NCI-H774 (cell line): ENCODE measurements at regions not wholly inside any gene's neighbourhood (a gene's known extent, or its start where the extent isn't known, plus 50 kb on each side); places are given as distances from the start of the nearest gene placed in this dataset.
"Not testable (repeated sequence)": the region's sequence is repeated elsewhere in the genome, so short reads cannot be mapped to it uniquely, and the experiment has no call there.

Source experiments
- DNase-seq: peaks from one replicate; lab custom pipeline; 2025; lab: John Stamatoyannopoulos, UW

GRCh38 chr10:46202405-46202804 is 84.4 kb upstream of the ANTXRL start:
- DNase-seq, result not testable (repeated sequence)

DNA sequence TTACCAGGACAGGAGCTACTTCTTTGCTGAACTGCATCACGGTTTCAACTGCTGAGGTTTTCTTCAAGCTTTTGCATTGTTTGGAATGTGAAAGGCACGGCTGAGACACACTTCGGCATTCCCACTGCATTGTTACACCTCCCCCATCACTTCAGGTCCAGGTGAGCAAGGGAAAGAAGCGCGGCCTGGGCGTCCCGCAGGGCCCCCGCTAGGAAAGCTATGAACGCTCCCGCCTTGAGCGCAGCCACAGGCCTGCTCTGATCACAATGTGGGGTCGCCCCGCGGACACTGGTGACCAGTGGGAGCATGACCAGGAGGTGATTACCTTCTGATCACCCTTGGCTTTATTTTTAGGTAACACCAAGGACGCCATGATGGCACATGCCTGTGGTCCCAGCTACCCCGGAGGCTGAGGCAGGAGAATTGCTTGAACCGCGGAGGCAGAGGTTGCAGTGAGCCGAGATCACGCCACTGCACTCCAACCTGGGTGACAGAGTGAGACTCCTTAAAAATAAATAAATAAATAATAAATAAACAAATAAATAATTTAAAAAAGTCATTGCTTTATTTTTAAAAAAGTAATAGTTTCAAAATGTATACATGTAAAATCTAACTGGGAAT is 82.2 kb upstream of the ANTXRL start:
- DNase-seq, result not testable (repeated sequence)

DNA sequence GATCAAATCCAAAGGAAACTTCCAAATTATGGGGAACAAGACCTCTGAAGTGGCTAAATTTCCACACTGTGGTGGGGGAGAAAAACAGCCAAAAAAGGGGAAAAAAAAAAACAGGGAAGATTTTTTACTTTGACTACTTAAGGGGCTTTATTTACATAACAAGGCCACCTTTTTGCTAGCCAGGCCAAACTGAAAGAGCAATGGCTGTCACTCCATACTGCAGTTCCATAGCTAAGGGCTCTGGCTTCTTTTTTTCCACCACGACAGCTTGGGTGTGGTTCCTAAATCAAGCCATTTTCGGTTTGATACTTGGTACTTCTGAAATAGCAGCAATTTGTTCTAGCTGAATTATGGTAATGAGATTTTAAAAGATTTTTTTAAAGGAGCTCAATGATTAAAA is 76.4 kb upstream of the ANTXRL start:
- DNase-seq, result not testable (repeated sequence)

DNA sequence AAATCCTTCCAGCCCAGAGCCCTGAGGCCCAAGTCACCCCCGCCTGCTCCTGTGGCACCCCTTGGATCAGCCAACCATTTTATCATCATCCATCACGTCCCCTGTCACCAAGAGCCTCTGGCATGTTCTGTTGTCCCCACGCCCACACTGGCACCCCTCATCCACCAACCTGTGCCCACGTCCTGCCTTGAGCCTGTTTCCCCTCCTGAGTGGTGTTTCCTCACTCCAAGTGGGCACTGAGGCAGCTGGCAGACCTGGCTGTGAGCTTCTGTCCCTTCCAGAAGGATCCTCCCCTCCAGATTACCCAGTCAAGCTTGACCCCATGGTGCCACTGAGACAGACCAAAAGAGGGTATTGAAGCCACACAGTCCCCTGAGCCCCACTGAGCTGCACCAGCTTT is 71.4 kb upstream of the ANTXRL start:
- DNase-seq, result no peak

- no peak for DNase-seq
These were observed 70.7 kb upstream of the ANTXRL start for GRCh38 chr10:46216003-46216634.

- DNase-seq, result no peak
These were observed 69.7 kb upstream of the ANTXRL start for GRCh38 chr10:46216836-46217751.

DNA sequence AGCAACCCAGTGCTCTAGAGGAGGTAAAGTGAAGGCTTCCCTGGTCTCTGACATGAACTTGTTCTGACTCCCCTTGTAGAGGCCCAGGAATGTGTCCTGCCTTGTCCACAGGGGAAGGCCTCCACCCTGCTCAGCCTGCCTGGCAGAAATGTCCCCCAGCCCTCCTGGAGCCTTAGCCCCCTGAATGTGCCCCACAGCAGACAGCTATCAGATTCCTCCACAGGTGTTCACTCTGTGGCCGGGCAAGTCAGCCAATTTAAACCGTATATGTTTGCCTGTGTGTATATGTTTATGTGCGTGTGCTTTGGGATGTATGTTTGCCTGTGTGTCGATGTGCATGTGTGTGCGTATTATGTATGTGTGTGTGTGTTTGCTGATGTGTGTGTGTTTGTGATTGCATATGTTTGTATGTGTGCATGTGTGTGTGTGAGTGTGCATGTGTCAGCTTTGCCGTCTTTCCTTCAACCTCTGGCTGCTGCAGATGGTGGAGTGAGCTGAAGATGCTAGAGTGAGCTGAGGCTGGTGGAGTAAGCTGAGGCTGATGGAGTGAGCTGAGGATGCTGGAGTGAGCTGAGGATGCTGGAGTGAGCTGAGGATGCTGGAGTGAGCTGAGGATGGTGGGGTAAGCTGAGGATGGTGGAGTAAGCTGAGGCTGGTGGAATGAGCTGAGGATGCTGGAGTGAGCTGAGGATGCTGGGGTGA is 68.9 kb upstream of the ANTXRL start:
- no peak for DNase-seq

DNA sequence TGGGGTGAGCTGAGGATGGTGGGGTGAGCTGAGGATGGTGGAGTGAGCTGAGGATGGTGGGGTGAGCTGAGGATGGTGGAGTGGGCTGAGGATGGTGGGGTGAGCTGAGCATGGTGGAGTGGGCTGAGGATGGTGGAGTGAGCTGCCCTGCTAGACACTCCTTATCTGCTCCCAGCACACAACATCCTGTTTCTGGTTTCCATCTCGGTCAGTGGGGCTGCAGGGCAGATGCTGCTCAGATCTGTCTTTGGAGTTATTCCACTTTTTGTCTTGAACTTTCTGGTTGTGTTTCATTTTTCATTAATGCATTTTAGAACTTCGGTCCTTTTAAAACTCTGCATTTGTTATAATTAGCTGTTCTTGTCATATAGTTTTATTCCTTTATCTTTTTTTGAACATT is 67.9 kb upstream of the ANTXRL start:
- DNase-seq, result no peak

- not testable (repeated sequence) for DNase-seq
These were observed 67.3 kb upstream of the ANTXRL start for GRCh38 chr10:46219431-46219990.

DNA sequence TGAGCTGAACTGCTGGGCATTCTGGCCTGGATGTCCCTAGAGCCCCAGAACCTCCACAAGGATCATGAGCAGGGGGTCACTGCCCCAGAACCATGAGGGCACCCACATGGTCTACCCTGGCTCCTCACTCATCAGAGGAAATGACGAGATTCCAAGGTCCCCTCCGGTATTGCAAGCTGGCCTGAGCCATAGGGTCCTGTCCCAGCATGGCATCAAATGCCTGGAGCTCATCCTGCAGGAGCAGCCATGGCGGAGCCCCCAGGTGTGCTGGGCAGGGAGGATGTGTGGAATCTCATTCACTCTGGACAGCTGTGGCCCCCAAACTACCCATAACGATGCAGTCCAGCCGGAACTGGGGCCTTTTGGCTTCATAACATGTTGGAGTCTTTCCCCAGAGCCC is 66.6 kb upstream of the ANTXRL start:
- no peak for DNase-seq

DNA sequence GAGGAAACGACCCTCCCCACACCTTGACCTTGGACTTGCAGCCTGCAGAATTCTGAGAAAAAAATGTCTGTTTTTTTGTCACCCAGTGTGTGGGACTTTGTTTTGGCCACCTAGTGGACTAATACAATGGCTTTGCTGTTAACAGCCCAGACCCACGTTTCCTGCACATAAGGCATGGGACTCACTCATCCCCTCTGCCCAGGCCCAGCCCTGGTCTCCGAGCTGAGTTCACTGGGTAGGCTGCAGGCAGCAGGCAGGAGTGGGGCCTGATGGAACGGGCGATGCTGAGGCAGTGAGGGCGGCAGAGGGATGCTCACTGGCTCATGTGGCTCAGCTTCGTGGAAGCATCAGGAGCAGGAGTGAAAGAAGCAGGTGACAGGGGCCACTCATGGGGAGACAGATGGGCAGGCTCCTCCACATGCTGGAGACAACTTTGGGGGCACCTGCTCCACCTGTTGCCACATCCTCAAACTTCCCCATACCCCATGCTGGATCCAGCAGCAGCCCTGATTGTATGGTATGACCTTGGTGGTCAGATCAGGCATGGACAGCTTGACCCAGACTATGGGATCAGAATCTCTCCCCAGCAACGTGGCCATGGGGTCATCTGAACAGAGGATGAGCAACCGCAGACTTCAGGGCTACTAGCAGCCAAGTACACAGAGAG is 65.8 kb upstream of the ANTXRL start:
- no peak for DNase-seq

GRCh38 chr10:46222364-46222935 is 64.3 kb upstream of the ANTXRL start:
- DNase-seq, result no peak

GRCh38 chr10:46223064-46223480 is 63.7 kb upstream of the ANTXRL start:
- DNase-seq, result no peak

DNA sequence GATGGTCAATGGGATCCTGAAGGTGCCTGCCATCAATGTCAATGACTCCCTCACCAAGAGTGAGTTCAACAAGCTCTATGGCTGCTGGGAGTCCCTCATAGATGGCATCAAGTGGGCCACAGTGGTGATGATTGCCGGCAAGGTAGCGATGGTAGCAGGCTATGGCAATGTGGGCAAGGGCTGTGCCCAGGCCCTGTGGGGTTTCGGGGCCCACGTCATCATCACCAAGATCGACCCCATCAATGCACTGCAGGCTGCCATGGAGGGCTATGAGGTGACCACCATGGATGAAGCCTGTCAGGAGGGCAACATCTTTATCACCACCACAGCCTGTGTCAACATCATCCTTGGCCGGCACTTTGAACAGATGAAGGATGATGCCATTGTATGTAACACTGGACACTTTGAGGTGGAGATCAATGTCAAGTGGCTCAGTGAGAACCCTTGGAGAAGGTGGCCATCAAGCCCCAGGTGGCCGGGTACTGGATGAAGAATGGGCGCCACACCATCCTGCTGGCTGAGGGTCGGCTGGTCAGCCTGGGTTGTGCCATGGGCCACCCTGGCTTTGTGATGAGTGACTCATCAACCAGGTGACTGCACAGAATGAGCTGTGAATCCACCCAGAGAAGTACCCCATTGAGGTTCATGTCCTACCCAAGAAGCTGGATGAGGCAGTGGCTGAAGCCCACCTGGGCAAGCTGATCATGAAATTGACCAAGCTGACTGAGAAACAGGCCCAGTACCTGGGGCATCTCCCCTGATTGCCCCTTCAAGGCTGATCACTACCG is 63.0 kb upstream of the ANTXRL start:
- no peak for DNase-seq

GRCh38 chr10:46224414-46224682 is 62.4 kb upstream of the ANTXRL start:
- DNase-seq, result no peak

DNA sequence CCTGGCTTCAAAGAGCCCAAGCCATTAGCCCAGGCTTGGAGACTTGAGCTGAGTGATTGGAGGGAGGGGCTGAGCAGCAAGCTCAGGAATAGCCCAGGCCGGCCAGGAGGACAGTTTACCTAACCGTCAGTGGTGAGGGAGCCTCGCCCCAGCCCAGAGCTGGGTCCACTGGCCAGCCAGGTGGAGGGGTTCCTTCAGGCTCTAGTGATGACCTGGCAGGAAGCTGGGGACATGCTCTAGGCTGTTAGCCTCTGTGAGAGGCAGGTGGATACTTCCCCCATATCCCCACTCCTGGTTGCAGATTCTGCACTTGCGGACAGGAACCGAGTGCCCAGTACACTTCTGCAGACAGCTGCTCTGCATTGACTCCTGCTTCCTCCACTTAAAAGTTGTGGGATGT is 61.2 kb upstream of the ANTXRL start:
- no peak for DNase-seq

- no peak for DNase-seq
These were observed 60.6 kb upstream of the ANTXRL start for GRCh38 chr10:46226232-46226631.

DNA sequence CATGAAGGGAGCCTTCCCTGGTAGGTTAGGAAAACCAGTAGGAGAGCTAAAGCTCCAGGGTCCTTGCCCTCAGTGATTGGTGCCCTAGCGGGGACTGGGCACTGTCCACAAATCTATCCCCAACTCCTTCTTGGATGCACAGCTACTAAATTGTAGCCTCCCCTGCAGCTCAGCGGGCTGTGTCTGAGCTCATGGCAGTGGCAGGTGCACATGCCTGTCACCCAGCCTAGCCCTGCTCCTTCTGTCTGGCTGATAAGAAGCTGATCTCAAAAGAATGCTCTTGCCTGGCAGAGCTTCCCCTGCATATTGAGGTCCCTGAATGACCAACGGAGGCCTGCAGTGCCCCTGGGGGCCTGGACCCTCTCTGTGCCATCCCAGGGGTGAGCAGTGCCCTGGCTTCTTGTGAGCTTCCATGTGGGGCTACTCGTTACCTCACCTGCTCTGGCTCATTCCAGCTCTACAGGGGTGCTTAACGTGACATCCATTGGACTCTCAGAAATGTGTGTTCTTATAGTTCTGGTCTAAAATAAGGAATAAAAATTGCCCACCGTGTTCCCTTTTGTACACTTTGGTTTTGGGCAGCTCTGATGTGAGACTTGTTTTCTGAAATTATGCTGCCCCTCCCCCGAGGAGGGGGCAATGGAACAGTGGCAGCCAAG is 59.8 kb upstream of the ANTXRL start:
- no peak for DNase-seq

DNA sequence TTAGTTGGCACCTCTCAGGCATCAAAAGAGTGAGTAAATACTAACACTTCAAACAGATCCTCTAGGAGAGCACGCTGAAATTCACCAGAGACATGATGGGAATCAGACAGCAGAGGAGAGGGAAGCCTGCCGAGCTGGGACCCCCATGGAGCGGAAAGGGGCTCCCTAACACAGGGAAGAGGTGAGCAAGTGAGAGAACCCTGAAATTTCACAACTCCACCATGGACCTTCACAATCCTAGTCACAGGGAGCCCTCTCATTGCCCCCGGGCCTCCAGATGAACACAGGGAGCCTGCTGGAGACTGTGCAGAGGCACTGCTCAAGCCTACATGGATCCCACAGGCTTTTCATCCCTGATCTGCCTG is 59.2 kb upstream of the ANTXRL start:
- DNase-seq, result no peak

GRCh38 chr10:46227936-46228562 is 58.7 kb upstream of the ANTXRL start:
- DNase-seq, result no peak
